Activated naive CD4-positive, alpha-beta T cell treated with anti-CD3 and anti-CD28 coated beads for 36 hours (primary cell): ENCODE measurements at regions not wholly inside any gene's neighbourhood (a gene's known extent, or its start where the extent isn't known, plus 50 kb on each side); places are given as distances from the start of the nearest gene placed in this dataset.

Source experiments
- CTCF ChIA-PET: fragments of 350-600 bp; sonication (Branson Sonifier 250); formaldehyde crosslinking; loops from one replicate; lab custom pipeline; 2021; ENCODE audit warnings: antibody characterized with exemption; lab: Charles Lee
- DNase-seq: peaks from one replicate; pipeline ENCODE4 v3.0.0-alpha.2; 2020
- H3K27ac Mint-ChIP-seq: one replicate; pipeline ENCODE4 v1.8.0; 2021; ENCODE audit warnings: mild to moderate bottlenecking, mixed read lengths
- H3K27me3 Mint-ChIP-seq: one replicate; pipeline ENCODE4 v1.8.0; 2021; ENCODE audit warnings: low read depth, mixed read lengths
- H3K36me3 Mint-ChIP-seq: one replicate; pipeline ENCODE4 v1.8.0; 2021; ENCODE audit warnings: low read depth, mixed read lengths
- H3K4me1 Mint-ChIP-seq: one replicate; pipeline ENCODE4 v1.8.0; 2021; ENCODE audit warnings: low read depth, mixed read lengths
- H3K4me3 Mint-ChIP-seq: one replicate; pipeline ENCODE4 v1.8.0; 2021; ENCODE audit warnings: mild to moderate bottlenecking, moderate library complexity, mixed read lengths
- H3K9me3 Mint-ChIP-seq: one replicate; pipeline ENCODE4 v1.8.0; 2021; ENCODE audit warnings: mixed read lengths
- intact Hi-C: fragments of 100-400 bp; cut with micrococcal nuclease; formaldehyde crosslinking; loops from one replicate; pipeline ENCODE4 v1.15.1; 2023

DNA sequence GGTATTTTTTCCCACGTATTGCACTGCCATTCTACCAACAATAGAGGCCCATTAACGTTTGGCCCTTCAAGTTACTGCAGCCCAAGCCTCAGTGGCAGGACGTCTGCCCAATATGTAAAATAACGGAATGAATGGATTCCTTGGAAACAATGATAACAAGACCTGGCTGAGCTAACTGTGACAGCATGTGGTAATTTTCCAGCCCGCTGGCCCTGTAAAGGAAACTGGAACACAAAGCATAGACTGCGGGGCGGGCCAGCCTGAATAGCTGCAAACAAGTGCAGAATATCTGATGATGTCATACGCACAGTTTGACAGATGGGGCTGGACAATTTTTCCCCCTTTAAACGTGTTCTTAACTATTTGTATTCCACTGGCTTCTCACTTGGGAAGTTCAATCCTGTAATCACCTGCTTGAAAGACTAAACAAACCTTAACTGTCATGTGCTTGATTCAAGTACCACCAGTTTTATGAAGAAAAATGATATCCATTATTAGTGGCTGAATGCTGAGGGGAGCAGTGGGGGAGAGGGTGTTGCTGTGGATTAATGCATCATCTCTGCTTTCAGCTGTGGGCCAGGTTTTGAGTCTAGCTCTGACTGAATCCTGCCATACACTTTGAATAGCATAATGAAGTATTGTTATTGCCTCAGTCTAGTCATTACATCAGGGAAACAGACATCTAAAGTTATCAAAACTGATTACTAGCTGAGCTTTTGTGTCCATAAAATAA, 323.9 kb downstream of the TMEM161B start:
- CTCF ChIA-PET, result no interaction called here
- intact Hi-C loops, result no loop called here
- Mint-ChIP-seq H3K9me3 (no peaks in the 10 kb centered on the region), H3K27me3 (peaks cover 3% of the 10 kb centered on the region), H3K27ac (no peak overlapping the region), H3K36me3 (no peaks in the 10 kb centered on the region), H3K4me1 (no peaks in the 10 kb centered on the region), H3K4me3 (no peak overlapping the region)
- DNase-seq, result no peak

DNA sequence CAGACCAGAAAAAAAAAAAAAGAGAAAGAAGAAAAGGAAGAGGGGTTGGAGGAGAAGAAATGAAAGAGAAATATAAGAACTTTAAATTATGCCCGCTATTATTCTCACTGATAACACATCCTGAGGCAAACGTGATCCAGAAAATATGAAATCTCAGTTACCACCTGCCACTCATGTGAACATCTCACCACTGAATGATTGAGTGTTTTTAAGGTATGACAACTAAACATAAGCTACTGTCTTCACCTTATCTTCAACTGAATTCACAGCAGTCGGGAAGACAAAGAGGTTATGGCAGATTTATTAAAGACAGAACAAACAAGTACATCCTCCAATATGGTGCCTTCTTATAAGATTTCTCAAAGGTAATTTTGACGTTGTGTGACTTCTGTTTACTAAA, 327.9 kb downstream of the TMEM161B start:
- H3K27me3 Mint-ChIP-seq, result peaks cover 3% of the 10 kb centered on the region
- no peak overlapping the region for H3K4me3 Mint-ChIP-seq
- H3K4me1 Mint-ChIP-seq, result no peaks in the 10 kb centered on the region
- CTCF ChIA-PET, result no interaction called here
- DNase-seq, result no peak
- H3K9me3 Mint-ChIP-seq, result no peaks in the 10 kb centered on the region
- no peaks in the 10 kb centered on the region for H3K36me3 Mint-ChIP-seq
- H3K27ac Mint-ChIP-seq, result no peak overlapping the region
- intact Hi-C loops, result no loop called here

DNA sequence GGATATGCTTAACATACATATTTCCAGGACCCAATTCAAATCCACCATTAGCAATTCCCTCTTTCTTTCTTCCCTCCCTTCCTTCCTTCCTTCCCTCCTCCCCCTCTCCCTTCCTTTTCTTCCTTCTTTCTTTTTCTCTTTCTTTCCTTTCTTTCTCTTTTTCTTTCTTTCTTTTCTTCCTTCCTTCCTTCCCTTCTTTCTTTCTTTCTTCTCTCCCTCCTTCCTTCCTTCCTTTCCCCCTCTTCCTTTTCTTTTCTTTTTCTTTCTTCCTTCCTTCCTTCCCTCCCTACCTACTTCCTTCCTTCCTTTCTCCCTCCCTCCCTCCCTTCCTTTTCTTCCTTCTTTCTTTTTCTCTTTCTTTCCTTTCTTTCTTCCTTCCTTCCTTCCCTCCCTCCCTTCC, 332.0 kb downstream of the TMEM161B start:
- Mint-ChIP-seq H3K4me3 (no peak overlapping the region), H3K9me3 (peaks cover 2% of the 10 kb centered on the region), H3K36me3 (no peaks in the 10 kb centered on the region), H3K4me1 (no peaks in the 10 kb centered on the region), H3K27ac (no peak overlapping the region), H3K27me3 (no peaks in the 10 kb centered on the region)
- intact Hi-C loops, result no loop called here
- CTCF ChIA-PET, result no interaction called here
- no peak for DNase-seq

DNA sequence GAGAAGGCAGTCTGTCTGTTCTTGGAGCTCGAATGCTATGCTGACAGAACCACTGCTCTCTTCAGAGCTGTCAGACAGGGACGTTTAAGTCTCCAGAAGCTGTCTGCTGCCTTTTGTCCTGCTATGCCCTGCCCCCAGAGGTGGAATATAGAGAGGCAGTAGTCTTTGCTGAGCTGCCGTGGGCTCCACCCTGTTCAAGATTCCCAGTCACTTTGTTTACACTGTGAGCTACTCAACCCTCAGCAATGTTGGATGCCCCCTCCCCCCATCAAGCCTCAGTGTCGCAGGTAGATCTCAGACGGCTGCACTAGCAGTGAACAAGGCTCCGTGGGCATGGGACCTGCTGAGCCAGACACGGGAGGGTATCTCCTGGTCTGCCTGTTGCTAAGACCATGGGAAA, 344.2 kb downstream of the TMEM161B start:
- CTCF ChIA-PET, result no interaction called here
- intact Hi-C loops, result no loop called here
- no peak for DNase-seq
- H3K27ac Mint-ChIP-seq, result no peak overlapping the region
- peaks cover 8% of the 10 kb centered on the region for H3K9me3 Mint-ChIP-seq
- H3K4me1 Mint-ChIP-seq, result no peaks in the 10 kb centered on the region
- no peak overlapping the region for H3K4me3 Mint-ChIP-seq
- no peaks in the 10 kb centered on the region for H3K36me3 Mint-ChIP-seq
- no peaks in the 10 kb centered on the region for H3K27me3 Mint-ChIP-seq

DNA sequence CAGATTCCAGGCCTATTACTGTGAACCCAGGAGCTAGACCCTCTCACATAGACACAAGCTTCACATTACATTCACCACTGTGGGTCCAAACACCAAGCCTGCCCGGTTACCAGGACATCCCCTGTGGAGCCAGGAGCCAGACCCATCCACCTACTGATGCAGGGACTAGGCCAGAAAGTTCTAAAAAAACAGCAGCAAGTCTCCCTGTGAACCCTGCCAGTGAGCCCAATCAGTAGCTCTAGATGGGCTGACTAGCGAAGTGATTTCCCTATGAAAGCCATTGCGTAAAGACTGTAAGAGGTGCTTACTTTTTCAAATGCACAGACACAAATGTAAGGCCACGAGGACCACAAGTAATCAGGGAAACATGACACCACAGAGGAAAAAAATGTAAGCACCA, 352.3 kb downstream of the TMEM161B start:
- no peak for DNase-seq
- Mint-ChIP-seq H3K27ac (no peak overlapping the region), H3K4me1 (no peaks in the 10 kb centered on the region), H3K27me3 (no peaks in the 10 kb centered on the region), H3K36me3 (no peaks in the 10 kb centered on the region), H3K9me3 (peaks cover 12% of the 10 kb centered on the region), H3K4me3 (no peak overlapping the region)
- CTCF ChIA-PET, result no interaction called here
- intact Hi-C loops, result no loop called here

DNA sequence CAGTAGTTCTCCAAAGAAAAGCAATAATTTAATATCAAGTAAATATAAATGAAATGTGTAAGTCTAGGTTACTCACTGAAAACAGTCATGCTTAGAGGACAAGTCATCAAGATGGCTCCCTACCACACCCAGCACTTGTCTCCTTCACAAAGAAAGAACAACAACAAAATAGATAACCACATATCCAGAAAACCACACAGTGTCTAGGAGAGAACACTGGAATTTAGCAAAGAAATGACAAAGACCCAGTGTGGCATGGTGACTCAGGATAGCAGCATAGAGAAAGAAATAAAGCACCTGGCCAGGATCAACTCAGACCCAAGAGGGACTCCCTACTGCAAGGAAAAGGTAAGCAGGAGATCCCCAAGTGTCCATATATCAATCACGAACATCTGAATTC, 356.2 kb downstream of the TMEM161B start:
- CTCF ChIA-PET, result no interaction called here
- no peak for DNase-seq
- Mint-ChIP-seq H3K27ac (no peak overlapping the region), H3K36me3 (no peaks in the 10 kb centered on the region), H3K4me1 (no peaks in the 10 kb centered on the region), H3K4me3 (no peak overlapping the region), H3K27me3 (peaks cover 3% of the 10 kb centered on the region), H3K9me3 (peaks cover 5% of the 10 kb centered on the region)
- intact Hi-C loops, result no loop called here

DNA sequence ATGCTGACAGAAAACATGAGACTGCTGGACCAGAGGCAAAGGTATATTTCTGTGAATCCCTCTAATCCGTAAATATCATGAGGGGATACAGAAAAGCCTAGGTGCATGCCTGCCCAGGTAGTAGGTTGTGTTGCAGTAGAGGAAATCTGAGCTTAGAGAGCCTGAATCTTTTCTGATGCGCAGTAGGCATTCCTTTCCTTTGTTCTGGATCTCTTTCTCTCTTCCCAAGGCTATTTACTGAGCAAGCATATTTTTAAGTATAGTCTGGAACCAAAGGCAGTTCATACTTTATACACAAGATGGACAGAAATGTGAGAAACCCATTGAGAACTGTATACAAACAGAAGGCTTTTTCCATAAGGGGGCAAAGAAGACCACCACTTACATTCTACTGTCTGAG, 359.3 kb downstream of the TMEM161B start:
- H3K27ac Mint-ChIP-seq, result no peak overlapping the region
- intact Hi-C loops, result no loop called here
- no peak for DNase-seq
- H3K4me3 Mint-ChIP-seq, result no peak overlapping the region
- CTCF ChIA-PET, result no interaction called here
- no peaks in the 10 kb centered on the region for H3K4me1 Mint-ChIP-seq
- peaks cover 3% of the 10 kb centered on the region for H3K27me3 Mint-ChIP-seq
- peaks cover 5% of the 10 kb centered on the region for H3K9me3 Mint-ChIP-seq
- H3K36me3 Mint-ChIP-seq, result no peaks in the 10 kb centered on the region

DNA sequence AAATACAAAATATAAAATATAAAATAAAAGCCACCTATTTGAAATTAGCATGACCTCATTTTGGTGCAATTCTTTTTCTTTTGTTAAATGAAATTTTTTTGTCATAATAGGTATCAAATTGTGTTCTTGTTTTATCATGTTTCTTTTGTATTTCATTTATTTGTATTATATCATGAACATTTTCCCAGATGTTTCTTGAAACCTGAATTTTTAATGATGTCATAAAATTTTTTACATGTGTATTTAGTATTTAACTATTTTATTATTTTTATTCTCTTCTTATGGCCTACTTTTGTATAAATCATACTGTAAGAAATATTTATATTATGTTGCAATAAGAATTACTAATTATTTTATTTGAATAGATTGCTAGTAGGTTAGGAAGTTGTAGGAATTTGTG, 361.7 kb downstream of the TMEM161B start:
- peaks cover 3% of the 10 kb centered on the region for H3K27me3 Mint-ChIP-seq
- intact Hi-C loops, result no loop called here
- no peak overlapping the region for H3K27ac Mint-ChIP-seq
- H3K4me3 Mint-ChIP-seq, result no peak overlapping the region
- no peaks in the 10 kb centered on the region for H3K36me3 Mint-ChIP-seq
- H3K9me3 Mint-ChIP-seq, result no peaks in the 10 kb centered on the region
- no peaks in the 10 kb centered on the region for H3K4me1 Mint-ChIP-seq
- CTCF ChIA-PET, result no interaction called here
- no peak for DNase-seq

DNA sequence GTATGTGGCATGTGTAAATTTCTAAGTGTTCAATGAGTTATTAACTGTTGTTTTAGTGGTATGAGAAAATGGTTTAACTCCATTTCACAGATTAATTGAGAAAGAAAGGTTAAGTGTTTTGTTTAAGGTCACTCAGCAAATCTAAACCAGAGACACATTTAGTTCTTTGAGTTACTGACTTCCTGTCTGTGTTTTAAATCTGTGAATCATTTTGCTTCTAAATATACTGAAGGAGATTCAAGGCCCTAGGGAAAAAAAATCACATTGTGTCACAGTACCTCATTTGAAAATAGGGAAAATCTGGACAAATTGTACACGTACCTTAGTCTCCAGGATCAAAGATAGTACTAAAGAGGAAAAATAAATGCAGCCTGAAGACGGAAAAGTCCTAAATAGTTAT, 368.2 kb downstream of the TMEM161B start:
- Mint-ChIP-seq H3K36me3 (no peaks in the 10 kb centered on the region), H3K9me3 (no peaks in the 10 kb centered on the region)

DNA sequence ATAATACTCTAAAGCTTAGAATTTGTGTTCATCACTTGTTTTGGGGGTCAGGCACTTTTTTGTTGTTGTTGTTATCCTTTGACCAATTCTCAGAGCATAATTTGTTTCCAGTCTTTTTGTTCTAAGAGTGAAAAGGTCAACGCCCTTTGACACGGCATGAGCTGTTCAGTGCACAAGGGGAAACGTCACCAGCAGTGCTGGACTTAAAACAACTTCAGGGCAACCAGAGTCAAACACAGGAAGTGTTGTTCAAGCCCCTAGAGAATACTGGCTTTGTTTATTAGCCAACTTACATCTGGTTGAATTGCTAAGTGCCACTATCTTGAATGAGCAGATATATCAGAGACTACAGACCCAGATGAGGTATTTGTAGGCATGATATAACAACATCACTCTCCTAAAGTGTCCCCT, 368.9 kb downstream of the TMEM161B start:
- no peaks in the 10 kb centered on the region for H3K4me1 Mint-ChIP-seq
- H3K27me3 Mint-ChIP-seq, result no peaks in the 10 kb centered on the region
- H3K27ac Mint-ChIP-seq, result no peak overlapping the region
- no peaks in the 10 kb centered on the region for H3K9me3 Mint-ChIP-seq
- CTCF ChIA-PET, result no interaction called here
- DNase-seq, result no peak
- H3K4me3 Mint-ChIP-seq, result no peak overlapping the region
- no peaks in the 10 kb centered on the region for H3K36me3 Mint-ChIP-seq
- intact Hi-C loops, result no loop called here

More for the DNA sequence above, 368.2 kb downstream of the TMEM161B start:
- no peaks in the 10 kb centered on the region for H3K4me1 Mint-ChIP-seq
- intact Hi-C loops, result no loop called here
- H3K4me3 Mint-ChIP-seq, result no peak overlapping the region
- CTCF ChIA-PET, result no interaction called here
- DNase-seq, result no peak
- no peaks in the 10 kb centered on the region for H3K27me3 Mint-ChIP-seq
- H3K27ac Mint-ChIP-seq, result no peak overlapping the region

DNA sequence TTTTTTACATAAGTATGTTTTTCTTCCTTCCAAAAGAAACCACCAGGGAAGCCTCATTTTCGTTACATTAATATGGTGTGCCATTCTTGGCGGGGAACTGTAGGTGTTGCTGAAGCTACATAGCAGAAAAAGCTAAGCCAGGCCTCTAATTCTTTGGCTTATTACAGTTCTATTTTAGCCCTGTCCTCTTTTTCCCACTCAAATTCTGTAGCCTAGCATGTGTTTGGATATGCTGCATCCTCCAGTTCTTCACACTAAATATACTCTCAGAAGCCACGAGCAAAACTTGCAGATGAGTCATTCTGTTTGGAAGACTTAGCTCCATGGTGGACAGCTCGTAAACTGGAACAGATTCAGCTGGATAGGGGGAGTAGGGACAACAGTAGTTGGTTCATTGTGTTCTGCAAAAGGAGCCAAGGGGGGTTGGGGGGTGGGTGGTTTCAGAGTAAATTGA, 369.4 kb downstream of the TMEM161B start:
- Mint-ChIP-seq H3K27ac (no peak overlapping the region), H3K4me1 (no peaks in the 10 kb centered on the region), H3K4me3 (no peak overlapping the region), H3K27me3 (no peaks in the 10 kb centered on the region), H3K9me3 (no peaks in the 10 kb centered on the region), H3K36me3 (no peaks in the 10 kb centered on the region)
- CTCF ChIA-PET, result no interaction called here
- no peak for DNase-seq
- intact Hi-C loops, result no loop called here

DNA sequence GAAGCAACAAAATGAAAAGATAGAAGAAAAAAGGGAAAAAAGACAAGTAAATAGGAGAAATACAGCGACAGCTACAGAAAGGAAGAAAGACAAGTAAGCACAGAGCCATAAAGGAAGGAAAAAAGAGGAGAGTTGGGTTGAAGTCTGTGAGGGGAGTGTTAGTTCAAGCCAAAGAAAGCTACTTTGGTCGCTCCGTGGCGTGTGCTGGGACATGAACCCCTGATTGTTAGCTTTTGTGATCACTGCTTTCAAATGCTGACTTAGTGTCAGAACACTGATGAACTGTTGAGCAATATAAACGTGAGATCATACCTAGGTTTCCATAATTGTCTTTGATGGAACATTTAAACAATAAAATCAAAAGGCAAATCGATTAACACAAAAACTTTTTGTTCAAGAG, 370.1 kb downstream of the TMEM161B start:
- no peak overlapping the region for H3K27ac Mint-ChIP-seq
- no peak overlapping the region for H3K4me3 Mint-ChIP-seq
- CTCF ChIA-PET, result interaction anchor here (0.7 kb wide), 1 partner anchor 517 kb away, joined by 3 read pairs; no protein-coding TSS in a partner anchor
- H3K4me1 Mint-ChIP-seq, result no peaks in the 10 kb centered on the region
- H3K9me3 Mint-ChIP-seq, result no peaks in the 10 kb centered on the region
- intact Hi-C loops, result no loop called here
- no peaks in the 10 kb centered on the region for H3K36me3 Mint-ChIP-seq
- H3K27me3 Mint-ChIP-seq, result no peaks in the 10 kb centered on the region
- DNase-seq, result no peak

DNA sequence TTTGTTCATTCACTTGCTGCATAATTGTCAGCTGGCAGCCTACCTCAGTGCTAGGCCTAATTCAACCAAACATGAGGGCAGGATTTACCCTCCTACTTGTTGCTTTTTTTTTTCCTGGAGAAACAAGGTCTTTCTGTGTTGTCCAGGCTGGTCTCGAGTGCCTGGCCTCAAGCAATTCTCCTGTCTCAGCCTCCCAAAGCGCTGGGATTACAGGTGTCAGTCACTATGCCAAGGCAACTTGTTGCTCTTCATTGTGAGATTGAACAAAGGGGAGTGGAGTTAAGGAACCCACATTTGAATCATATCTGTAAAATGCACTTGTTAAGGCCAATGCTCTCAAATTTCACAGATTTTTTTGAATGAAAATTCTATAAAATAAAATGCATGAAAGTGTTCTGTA, 380.5 kb downstream of the TMEM161B start:
- Mint-ChIP-seq H3K9me3 (peaks cover 2% of the 10 kb centered on the region), H3K4me3 (no peak overlapping the region), H3K4me1 (no peaks in the 10 kb centered on the region), H3K36me3 (no peaks in the 10 kb centered on the region), H3K27ac (no peak overlapping the region), H3K27me3 (no peaks in the 10 kb centered on the region)
- intact Hi-C loops, result no loop called here
- CTCF ChIA-PET, result no interaction called here
- no peak for DNase-seq
